NCI-H2196 (cell line): ENCODE measurements at regions not wholly inside any gene's neighbourhood (a gene's known extent, or its start where the extent isn't known, plus 50 kb on each side); places are given as distances from the start of the nearest gene placed in this dataset.
"Not testable (repeated sequence)": the region's sequence is repeated elsewhere in the genome, so short reads cannot be mapped to it uniquely, and the experiment has no call there.

Source experiments
- DNase-seq: peaks from one replicate; lab custom pipeline; 2025; ENCODE audit not compliant: unreplicated experiment; lab: John Stamatoyannopoulos, UW

GRCh38 chr6:140041056-140041455 is 666.6 kb upstream of the CITED2 start:
- DNase-seq = no peak

DNA sequence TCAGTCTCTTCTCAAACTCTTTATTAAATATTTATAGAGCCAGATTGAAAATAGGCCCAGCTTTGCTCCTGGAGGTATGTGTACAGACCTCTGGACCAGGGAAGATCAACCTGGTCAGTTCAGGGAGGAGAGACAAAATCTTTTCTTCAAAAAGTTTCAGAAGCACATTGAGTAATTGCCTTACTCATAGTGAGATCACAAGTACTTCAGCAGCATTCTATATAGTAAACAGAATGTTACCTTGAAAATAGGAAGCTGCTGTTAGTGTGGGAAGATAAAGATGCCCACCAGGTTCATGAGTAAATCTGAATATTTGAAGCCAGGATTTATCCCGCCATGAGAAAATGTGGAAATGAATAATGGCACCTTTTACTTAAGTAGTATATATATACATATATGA is 665.9 kb upstream of the CITED2 start:
- DNase-seq = no peak

DNA sequence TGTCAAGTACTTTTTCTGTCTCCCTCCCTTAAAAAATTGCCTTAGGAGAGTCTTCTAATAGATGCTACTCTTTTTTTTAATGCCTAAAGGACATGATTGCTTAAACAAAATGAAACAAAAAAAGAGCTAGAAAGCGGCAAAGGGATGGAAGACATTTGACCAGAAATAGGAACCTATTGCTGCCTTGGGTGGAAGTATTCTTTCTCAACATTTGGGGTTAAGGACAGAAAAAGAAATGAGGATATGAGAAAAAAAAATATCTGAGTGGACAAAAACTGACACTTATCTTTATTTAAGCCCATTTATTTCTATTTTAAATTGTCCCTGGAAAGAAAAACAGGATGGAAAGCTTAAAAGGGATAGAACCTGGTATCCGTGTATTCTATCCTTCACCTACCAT is 664.9 kb upstream of the CITED2 start:
- no peak for DNase-seq

DNA sequence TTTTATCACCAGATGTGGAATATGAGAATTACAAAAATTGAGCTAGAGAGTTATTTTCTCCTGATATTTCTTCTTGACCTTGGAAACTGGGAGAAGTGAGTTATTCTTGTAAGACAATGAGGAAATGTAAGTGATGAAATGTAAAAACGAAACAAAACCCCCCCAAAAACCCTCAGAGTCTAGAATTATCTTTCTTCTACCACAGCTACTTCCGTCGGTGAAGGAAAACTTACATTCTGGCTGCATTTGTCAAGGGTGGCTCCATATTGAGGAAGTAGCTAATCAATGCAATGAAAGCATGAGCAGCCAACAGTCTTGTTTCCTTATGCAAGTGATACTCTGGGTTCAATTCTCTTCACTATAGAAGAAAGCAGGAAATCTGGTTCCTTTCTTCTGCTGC is 661.7 kb upstream of the CITED2 start:
- no peak for DNase-seq

GRCh38 chr6:140032189-140032588 is 657.7 kb upstream of the CITED2 start:
- no peak for DNase-seq

DNA sequence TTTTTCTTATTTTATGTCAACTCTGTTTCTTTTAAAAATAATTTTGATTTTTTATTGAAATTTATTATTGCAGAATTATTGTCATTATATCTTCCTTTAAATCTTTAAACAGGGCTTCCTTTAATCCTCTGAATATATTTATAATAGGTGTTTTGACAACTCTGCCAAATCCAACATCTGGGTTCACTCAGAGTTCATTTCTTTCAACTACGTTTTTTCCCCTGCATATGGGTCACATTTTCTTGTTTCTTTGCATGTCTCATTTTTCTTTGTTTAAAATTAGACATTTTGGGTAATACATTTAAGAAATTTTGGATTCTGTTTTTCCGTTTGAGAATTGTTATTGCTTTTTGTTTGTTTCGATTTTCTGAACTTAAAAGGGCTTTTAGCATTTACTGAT is 655.1 kb upstream of the CITED2 start:
- DNase-seq = no peak

DNA sequence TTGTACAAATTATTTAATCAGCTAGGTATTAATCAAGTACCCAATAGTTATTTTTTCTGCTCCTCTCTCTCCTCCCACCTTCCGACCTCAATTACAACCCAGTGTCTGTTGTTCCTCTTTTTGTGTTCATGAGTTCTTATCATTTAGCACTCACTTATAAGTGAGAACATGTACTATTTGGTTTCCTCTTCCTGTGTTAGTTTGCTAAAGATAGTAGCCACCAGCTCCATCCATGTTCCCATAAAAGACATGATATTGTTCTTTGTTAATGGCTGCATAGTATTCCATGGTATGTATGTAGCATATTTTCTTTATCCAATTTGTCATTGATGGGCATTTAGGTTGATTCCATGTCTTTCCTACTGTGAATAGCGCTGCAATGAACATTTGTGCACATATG is 652.8 kb upstream of the CITED2 start:
- DNase-seq = no peak

- DNase-seq = no peak
Observed at GRCh38 chr6:140026546-140026945, 652.1 kb upstream of the CITED2 start.

DNA sequence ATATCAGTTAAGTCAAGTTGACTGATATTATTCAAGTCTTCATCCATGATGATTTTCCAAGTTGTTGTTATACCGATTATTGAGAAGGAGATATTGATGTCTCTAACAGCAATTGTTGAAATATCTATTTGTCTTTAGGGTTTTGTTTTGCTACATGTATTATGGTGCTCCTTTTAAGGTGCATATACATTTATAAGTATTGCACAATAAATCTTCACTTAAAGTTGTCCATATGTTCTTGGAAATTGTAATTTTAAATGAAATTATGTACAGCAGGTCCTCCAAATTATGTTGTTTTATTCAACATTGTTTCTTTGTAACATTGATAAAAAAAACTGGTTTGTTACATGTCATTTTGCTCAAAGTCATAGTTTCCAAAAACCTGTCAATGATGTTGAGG is 650.7 kb upstream of the CITED2 start:
- DNase-seq = no peak

DNA sequence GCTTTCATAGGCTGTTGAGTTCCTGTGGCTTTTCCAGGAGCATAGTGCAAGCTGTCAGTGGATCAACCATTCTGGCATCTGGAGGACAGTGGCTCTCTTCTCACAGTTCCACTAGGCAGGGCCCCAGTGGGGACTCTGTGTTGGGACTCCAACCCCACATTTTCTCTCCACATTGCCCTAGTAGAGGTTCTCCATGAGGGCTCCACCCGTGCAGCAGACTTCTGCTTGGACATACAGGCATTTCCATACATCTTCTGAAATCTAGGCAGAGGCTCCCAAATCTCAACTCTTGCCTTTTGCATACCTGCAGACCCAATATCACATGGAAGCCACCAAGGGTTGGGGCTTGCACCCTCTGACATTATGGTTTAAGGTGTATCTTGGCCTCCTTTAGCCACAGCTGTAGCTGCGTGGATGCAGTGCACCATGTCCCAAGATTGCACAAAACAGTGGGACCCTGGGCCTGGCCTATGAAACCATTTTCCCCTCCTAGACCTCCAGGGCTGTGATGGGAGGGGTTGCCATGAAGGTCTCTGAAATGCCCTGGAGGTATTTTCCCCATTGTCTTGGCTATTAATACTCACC is 645.9 kb upstream of the CITED2 start:
- no peak for DNase-seq

GRCh38 chr6:140018588-140018987 is 644.1 kb upstream of the CITED2 start:
- no peak for DNase-seq

- no peak for DNase-seq
Observed at GRCh38 chr6:140017470-140017869, 643.0 kb upstream of the CITED2 start.

GRCh38 chr6:140012150-140012549 is 637.7 kb upstream of the CITED2 start:
- DNase-seq = no peak

- no peak for DNase-seq
Observed at GRCh38 chr6:140011537-140011936, 637.1 kb upstream of the CITED2 start.

DNA sequence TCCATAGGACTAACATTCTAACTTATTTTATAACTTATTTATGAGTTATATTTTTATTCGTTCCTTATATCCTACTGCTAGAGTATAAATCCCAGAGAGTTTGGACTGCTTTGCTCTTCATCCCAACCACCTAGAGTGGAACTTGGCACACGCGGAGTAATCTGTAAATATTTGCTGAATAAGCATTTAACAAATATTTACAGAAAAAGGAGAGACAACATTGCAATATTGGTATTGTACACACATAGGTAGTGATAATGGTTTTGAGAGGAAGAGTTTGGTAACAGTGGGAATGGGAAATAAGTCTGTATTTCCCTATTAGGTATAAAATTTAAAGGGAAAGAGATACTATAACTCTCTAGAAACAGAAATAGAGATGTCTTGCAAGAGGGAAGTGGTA is 634.8 kb upstream of the CITED2 start:
- DNase-seq = no peak

- DNase-seq = no peak
Observed at GRCh38 chr6:140007525-140007924, 633.1 kb upstream of the CITED2 start.

DNA sequence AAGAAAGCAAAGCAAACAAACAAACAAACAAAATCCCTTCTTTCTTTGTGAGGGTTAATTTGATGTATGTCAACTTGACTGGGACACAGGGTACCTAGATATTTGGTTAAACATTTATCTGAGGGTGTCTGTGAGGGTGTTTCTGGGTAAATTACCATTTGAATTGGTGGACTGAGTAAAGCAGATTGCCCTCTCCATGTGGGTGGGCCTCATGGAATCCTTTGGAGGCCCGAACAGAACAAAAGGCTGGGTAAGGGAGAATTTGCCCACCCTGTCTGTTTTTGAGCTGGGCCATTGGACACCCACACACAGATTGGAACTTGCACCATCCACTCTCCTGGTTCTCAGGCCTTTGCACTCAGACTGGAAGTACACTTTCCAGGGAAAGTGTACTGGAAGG is 628.8 kb upstream of the CITED2 start:
- no peak for DNase-seq

GRCh38 chr6:140002396-140003022 is 628.1 kb upstream of the CITED2 start:
- no peak for DNase-seq

GRCh38 chr6:140001821-140002341 is 627.4 kb upstream of the CITED2 start:
- DNase-seq = no peak

- DNase-seq = no peak
Observed at GRCh38 chr6:140001005-140001404, 626.6 kb upstream of the CITED2 start.

- not testable (repeated sequence) for DNase-seq
Observed at GRCh38 chr6:139999661-140000060, 625.2 kb upstream of the CITED2 start.

DNA sequence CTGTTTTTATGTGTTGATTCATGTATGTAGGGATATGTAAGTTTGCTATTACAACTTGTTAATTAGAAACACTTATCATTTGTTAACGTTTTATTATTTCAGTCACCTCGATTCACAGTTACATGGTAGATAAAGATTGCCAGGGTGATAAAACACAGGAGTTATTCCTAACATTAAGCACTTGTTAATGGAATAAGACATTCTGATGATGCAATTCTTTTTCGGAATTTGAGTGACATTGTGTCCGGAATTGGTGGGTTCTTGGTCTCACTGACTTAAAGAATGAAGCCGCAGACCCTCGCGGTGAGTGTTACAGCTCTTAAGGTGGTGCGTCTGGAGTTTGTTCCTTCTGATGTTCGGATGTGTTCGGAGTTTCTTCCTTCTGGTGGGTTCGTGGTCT is 624.0 kb upstream of the CITED2 start:
- not testable (repeated sequence) for DNase-seq

- no peak for DNase-seq
Observed at GRCh38 chr6:139996253-139996834, 621.9 kb upstream of the CITED2 start.
